GM19467 (cell line): ENCODE measurements at regions not wholly inside any gene's neighbourhood (a gene's known extent, or its start where the extent isn't known, plus 50 kb on each side); places are given as distances from the start of the nearest gene placed in this dataset.

Experiments used
- ATAC-seq: cut with Tn5 transposase; IDR thresholded peaks from one replicate; pipeline ENCODE4 v1.9.1; 2021; ENCODE audit warnings: mild to moderate bottlenecking, moderate library complexity; ENCODE audit not compliant: unreplicated experiment

DNA sequence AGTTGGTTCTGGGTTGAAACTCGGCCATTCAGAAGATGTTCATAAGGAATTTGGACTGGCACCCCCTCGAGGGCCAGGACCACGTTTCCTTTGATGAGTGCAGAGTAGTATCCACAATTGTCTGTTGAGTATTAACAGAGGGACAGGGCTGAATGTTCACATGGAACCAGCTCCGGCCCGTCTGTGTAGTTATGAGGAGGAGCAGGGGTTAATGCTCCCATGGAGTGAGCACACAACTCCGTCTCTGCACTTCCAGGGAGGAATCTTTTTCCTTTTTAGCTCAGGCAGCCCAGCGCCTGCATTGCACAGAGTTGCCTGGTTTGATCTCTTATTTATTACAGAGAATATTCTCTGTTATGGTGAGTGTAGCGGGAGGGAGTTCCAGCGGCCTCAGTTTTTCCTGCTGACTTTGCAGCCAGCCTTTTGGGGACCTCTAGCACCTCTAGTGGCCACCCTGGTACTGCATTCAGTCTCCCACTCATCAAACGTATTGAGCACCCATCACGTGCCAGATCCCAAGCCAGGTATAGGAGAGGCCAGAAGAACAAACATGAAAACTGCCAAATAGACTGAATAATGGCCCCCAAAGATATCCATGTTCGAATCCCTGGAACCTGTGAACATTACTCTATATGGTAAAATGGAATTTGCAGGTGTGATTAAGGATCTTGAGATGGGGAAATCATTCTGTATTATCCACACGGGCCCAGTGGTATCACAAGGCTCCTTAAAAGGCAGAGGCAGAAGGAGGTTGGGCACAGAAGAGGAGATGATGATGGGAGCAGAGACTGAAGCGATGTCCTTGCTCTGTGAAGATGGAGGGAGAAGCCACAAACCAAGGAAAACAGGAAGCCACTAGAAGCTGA lies 167.7 kb upstream of the CSF3R start:
- ATAC-seq = no peak

DNA sequence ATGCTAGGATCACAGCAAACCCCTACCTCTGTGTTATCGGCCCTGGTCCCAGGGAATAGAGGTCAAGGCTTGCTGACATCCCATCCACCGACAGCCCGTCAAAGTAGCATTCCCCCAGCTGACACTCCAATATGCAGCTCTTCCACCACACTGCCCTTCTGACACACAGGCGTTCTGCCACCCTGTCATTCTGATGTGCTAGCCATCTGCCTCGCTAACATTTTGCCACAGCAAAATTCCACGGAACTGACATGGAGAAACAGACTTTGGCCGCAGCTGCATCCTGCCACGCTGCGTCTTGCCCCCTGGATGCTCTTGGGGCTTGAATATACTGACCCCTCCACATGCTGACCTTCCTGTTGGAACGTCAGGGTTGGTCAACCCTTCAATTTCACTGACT lies 163.2 kb upstream of the CSF3R start:
- ATAC-seq = no peak

DNA sequence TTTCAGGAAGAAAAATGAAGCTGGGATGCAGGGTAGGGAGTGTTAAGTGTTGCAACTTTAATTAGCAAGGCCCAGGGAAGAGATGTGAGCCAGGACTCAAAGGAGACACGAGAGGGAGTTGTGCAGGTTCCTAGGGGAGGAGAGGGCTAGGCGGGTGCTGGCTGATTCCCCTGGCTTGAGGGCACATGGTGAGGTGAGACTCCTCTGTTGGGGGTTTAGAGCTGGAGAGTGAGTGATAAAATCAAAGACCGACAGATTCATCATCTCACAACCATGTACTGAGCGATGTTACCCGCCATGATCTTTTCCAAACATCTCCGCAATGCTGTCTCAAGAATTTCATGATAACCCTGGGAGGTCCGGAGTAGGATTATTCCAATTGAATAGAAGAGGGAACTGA lies 161.8 kb upstream of the CSF3R start:
- no peak for ATAC-seq

DNA sequence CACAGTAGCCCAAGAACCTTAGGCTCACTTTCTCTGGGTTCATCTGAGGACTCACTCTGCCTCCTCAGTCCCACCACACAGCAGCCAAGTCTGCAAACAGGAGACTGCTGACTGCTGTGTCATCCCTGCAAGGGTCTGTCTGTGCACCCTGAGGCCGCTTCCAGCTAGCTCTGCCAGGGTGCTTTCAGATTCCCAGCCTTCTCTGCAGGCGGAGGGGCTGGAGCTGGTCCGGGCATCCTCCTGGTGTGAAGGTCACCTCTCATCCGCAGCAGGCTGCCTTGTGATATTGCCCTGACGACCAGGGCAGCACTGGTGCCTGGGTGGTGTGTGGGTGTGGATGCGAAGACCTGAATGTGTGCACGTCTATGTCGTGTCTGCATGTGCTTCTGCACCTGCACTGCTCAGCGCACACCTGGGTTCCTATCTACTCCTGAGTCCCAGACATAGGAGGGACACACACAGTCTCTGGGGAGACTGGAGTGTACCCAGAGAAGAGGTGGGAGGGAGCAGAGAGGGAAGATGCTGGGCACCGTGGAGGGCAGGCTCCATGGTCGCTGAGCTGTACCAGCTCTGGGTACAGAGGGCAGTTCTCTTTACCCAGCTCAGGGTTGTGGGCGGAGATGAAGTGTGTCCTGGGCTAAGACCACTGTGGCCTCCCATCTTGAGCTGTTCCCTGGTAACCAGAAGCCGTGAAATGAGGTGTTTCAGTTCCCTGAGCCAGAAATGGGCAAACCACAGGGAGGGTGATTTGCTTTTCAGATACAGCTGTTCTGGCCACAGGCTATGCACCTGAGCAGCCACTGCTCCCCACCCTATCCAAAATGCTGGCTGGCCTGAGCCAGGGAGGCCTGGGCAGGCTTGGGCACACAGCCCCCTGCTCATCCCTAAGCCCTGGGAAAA lies 160.9 kb upstream of the CSF3R start:
- no peak for ATAC-seq

DNA sequence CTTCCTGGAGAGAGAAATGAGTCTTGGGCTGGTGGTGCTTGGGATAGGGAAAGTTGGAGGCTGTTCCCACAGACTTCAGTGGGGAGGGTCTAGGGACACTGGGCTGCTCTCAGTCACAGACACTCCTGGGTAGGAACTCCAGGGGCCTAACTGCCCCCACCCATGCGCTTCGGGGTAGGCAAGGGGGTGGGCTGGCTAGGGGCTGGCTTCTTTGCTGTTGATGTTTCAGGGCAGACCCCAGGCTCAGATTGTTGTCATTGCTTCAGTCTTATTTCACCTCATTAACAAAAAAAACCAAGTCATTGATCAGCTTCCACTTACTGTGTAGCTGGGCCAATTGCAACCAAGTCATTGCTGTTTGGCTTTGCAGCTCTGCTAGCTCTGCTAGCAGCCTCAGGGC lies 160.1 kb upstream of the CSF3R start:
- no peak for ATAC-seq

DNA sequence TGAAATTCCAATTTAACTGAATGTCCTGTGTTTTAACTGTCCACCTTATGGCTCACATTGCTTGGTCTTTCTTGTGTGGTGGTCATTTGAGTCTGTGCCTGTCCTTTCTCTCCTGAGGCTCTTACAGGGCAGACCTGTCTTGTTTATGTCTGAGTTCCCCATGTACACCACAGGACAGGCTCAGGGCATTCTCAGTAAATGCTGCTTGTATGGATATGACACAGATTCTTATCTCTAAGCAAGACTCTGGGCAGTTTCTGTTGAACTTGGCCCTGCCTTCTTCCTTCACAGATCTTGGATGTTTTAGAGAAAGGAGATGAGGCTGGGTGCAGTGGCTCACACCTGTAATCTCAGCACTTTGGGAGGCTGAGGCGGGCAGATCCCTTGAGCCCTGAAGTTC lies 159.1 kb upstream of the CSF3R start:
- no peak for ATAC-seq

DNA sequence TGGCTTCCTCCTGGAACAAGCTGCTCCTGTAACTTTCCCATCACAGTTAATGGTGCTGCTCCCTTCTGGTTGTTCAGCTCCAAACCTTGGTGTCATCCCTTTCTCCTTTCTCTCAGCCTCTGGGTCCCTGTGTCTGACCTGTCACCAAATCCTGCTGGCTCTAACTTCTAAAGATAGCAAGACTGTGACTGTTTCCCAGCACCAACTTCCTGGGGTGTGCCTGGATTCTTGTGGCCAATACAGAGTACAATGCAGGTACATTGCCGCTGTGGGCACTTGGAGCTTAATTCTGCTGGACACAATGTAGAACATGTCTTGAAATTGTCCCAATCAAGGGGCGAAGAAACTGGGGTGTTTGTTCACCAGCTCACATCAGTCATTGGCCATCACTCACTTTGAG lies 156.7 kb upstream of the CSF3R start:
- no peak for ATAC-seq

DNA sequence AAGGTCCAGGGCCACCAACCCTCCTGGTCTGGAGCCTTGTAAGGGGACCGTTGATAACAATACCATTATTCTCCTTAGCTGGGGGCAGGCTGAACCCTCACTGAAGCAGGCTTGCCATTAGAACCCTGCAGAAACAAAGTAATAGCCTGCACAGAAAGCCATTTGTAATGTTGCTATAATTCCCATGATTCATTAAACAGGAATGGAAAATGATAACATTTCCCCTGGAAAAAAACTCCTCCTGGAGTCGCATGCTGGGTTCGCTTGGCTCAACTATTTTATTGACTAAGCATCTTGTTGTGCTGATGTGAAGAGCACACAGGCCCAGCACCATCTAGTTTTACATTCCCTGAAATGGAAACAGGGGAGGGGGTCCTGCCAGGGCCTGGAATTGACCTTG lies 155.6 kb upstream of the CSF3R start:
- no peak for ATAC-seq

DNA sequence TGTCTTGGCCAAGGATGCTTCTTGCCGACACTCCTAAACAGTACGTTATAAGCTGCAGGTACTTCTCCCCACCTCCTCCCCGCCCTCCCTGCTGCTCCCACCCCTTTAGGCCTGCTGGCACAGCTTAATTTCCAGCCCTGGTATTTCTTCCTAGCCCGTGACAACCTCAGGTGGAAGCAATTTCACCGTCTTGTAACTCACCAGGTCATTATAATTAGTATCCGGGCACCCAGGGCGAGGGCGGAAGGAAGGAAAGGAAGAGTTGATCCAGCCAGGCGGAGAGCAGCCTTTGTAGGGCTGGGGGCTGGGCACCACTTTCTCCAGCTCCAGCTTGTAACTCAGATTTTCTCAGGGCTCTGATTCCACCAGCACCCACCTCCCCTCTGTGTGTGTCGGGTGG lies 153.5 kb upstream of the CSF3R start:
- ATAC-seq = no peak

DNA sequence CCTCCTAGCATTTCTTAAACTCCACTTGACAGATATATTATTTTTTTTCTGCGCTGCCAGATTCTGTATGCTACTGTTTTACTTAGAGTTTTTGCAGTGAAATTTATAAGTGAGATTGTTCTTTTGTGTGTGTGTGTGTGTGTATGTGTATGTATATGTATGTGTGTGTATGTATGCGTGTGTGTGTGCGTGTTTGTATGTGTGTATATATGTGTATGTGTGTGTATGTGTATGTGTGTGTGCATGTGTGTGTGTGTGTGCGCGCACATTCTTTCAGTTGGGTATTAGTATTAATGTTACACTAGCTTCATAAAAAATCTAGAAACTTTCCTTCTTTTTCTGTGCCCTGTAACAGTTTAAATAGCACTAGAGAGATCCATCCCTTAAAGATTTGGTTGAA lies 152.6 kb upstream of the CSF3R start:
- ATAC-seq = no peak

DNA sequence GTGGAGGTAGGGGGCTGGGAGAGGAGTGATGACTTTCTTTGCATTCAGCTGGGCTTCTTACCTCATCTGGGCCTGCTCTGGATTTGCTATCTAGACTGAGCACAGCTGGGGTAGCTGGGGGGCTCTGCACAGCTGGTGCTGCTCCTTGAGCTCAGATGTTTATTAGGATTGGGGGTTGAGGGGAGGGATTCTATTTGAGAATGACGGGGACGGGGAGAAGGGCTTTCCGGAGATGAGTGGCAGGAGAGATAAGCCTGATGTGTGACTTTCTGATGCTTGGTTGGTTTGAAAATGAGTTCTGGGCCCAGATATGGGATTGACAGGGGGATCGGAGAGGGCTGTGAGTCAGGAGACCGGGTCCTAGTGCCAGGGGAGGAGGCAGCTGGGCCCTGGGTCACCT lies 146.1 kb upstream of the CSF3R start:
- no peak for ATAC-seq

DNA sequence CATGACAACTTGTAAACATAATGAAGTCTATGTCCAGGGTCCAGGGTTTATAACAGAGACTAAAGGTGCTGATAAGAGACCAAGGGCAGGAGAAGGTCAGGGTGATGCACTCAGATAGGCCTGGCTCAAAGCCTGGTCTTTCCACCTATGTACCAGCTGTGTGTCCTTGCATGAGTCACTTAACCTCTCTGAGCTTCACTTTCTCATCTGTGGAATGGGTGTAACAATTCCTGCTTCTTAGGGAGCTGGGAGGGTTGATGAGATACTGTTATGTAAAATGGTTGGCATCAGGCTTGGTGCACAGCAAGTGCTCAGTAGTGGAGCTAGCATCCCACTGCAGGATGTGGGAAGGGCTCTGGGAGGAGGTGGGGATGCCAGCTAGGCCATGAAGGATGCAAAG lies 143.7 kb upstream of the CSF3R start:
- ATAC-seq = no peak

DNA sequence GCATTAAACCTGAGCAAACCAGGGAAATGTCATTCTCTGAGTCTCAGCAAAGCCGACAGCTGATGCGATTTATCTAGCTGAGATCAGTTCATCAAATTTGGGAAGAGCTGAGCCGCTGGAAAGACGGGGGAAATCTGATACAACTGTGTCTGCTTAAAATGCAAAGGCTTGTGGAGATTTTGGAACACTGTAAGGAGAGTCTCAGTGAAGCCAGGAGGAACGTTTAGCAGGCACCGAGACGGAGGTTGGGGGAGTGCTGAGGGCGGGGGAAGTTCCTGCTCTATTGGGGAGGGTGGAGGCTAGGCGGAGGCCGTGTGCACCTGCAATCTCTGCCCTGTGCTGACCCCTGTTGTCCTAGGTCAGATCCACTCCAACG lies 143.2 kb upstream of the CSF3R start:
- no peak for ATAC-seq

DNA sequence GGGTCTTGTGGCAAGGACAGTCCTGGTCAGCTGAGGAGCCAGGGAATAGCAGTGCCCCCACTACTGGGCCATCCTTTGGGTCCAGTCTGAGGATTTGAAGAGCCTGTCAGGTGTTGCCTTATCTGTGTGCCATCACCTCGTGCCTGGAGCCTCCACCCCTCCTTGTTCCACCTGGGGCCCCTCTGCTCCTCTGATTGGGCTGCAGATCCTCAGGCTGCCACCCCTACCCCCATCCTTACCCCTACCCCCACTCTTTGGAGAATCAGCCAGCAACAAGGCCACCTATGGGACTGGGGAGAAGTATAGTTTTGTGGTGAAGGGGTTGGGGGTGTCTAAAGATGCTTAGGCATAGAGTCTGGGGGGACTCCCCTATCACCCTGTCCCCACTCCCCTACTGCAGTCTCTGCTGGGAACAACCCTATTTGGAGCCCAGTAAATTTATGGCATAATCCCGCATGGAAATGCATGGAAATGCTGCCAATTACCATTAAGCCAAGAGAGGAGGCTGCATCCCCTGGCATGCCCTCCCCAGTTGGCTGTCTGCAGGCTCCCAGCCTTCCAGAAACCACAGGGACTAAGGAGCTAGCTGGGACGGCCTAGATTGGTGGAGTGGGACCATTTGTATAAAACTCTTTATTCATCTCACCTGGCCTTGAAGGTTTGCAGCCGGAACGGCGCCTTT lies 142.7 kb upstream of the CSF3R start:
- no peak for ATAC-seq

DNA sequence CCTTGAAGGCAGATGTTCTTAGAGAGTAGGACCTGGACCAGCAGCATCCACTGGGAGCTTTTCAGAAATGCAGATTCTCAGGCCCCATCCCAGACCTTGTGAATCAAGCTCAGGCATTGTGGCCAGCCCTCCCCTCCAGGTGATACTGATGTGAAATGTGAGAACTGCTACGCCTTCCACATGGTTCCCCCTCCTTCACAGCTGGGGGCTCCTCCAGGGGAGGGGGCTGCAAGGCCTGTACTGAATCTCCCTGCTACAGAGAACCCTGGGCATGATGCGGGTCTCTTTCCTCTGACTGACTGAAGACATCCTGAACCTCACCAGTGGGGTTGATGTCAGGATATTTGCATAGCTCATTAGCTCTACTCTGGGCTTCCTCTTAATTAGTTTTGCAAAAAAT lies 141.8 kb upstream of the CSF3R start:
- no peak for ATAC-seq

DNA sequence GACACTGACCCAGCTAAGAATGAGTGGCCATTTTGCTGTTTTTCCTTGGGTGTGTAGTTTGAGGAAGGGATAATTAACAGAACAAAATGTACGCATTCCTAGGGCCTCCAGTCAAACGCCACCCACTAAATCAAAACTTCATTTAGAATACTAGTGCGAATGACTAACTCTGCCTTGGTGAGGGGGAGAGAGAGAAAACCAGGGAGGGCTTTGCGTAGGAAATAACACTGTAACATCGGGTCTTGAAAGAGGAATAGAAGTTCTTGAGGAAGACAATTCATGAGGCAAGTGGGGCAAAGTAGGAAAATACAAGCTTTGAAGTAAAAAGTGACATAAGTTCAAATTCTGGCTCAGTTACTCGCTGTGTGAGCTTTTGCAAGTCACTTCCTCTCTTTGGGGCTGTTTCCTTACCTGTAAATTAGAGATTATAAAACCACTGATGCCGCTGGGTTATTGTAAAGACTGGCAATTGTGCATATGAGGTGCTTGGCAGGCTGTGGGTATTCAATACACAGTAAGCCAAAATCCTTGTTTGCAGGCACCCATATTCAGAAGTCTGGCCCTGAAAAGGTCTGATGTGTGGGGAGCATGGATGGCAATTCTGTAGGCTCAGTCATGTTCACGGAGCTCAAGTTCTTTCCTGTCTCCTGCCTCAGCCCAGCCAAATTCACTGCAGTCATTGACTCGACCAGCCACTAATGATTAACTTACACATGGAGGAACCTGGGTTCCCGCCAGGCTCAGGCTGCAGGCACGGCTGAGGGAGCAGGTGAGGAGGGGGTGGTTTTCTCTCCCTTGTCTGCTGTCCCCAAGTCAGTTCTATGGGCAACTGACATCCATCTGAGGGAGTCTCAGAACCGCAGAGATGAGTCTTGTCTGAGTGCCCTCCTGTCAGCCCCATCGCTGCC lies 140.3 kb upstream of the CSF3R start:
- no peak for ATAC-seq

DNA sequence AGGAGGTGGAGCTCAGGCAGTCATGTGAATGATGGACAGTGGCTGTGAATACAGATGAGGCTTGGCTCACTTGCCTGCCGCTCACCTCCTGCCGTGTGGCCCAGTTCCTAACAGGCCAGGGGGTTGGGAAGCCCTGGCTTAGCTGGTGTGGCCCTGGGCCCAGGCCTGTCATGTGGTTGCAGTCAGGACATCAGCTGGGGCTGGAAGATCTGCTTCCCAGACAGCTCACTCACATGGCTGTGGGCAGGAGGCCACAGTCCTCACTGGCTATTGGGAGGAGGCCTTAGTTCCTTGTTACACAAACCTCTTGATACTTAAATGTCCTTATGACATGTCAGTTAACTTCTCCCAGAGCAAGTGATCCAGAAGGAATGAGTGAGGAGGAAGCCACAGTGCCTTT lies 138.8 kb upstream of the CSF3R start:
- no peak for ATAC-seq

DNA sequence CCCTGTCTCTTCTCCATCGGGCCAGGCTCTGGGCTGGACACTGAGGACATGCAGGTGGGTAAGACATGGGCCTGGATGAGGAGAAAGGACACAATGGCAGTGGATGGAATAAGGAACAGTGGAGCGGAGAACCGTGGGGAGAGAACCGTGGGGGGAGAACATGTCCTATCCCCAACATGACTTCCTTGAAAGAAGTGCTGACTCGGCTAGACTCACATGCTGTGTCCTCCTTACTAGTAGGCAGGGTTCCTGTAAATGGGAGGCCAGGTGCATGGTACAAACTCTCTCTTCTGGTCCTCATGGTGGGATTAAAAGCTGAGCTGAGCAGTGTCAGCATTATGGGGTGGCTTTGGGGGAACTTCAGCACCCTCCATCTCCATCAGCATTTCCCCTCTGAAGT lies 137.4 kb upstream of the CSF3R start:
- no peak for ATAC-seq

DNA sequence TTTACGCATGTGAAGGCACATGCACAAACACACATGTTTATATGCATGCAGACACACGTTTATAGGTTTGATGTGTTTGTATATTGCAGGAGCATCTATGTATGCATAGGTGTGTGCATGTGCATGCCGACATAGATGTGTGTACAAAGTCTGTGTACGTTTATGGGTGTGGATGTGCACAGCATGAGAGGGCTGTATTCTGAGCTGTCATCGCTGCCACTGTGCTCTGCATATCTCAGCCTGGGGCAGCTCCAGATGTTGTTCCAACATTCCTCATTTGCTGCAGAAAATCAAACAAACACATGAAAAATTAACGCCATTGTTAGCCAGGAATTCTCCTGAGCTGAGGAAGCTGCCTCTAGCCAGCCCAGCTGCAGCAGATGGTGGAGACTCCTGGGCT lies 132.3 kb upstream of the CSF3R start:
- no peak for ATAC-seq

DNA sequence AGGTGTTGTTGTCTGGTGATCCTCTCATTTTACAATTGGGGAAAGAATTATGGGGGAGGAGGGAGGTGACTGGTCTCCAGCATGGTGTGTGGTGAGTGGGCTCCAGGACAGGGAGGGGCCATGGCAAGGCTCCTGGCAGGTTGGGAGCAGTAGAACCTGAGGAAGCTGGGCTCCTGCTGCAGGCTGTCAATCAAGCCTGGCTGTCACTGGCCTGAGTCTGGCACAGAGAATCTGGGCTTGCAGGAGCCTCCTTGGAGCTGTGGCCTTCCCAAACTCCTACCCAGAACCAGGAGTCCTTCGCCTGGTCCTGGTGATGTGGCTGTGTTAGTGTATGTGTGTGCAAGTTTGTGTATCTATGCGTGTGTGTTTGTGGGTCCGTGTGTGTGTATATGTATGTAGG lies 131.9 kb upstream of the CSF3R start:
- ATAC-seq = no peak

DNA sequence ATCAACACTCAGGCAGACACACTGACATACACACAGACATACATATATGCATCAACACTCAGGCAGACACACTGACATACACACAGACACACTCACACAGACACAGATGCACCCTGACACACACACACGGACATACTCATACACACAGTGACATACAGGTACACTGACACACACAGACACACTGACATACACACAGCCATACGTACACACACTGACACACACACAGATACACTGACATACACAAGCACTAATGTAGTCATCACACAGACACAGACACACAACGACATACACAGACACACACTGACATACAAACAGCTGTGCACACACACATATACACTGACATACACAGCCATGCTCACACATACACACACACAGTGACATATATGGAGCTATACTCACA lies 131.0 kb upstream of the CSF3R start:
- ATAC-seq = no peak
